ENCODE measurements at regions not wholly inside any gene's neighbourhood (a gene's known extent, or its start where the extent isn't known, plus 50 kb on each side); places are given as distances from the start of the nearest gene placed in this dataset.

DNA sequence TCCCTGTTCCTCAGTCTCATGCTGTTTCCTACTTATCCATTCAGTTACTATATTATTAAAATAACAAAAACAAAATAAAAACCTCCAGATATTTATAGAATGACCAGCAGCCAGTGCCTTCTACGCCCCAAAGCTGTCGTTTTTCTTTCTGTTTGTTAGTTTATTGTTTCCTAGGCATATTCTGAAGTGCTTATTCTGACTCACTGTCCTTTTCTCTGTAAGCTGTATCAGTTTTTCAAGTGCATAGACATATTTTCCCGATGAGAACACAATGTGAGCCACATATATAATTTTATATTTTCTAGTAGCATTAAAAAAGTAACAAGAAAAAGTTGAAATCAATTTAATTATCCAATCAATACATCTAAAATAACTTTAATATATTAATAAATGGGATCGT lies 2158.6 kb upstream of the TENM3 start:
- no peaks in the 10 kb centered on the region for H3K36me3 Mint-ChIP-seq (ENCODE audit: low read depth)
- no peak overlapping the region for H3K4me3 Mint-ChIP-seq
- no peaks in the 10 kb centered on the region for H3K27me3 Mint-ChIP-seq (ENCODE audit: low read depth)
- no peaks in the 10 kb centered on the region for H3K4me1 Mint-ChIP-seq
- TF ChIP-seq, protein P1, sequence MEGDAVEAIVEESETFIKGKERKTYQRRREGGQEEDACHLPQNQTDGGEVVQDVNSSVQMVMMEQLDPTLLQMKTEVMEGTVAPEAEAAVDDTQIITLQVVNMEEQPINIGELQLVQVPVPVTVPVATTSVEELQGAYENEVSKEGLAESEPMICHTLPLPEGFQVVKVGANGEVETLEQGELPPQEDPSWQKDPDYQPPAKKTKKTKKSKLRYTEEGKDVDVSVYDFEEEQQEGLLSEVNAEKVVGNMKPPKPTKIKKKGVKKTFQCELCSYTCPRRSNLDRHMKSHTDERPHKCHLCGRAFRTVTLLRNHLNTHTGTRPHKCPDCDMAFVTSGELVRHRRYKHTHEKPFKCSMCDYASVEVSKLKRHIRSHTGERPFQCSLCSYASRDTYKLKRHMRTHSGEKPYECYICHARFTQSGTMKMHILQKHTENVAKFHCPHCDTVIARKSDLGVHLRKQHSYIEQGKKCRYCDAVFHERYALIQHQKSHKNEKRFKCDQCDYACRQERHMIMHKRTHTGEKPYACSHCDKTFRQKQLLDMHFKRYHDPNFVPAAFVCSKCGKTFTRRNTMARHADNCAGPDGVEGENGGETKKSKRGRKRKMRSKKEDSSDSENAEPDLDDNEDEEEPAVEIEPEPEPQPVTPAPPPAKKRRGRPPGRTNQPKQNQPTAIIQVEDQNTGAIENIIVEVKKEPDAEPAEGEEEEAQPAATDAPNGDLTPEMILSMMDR (IDR thresholded peaks at IDR 0.05; ENCODE audit: unreplicated experiment in 3 of 3) = no peak
- peak overlapping the region in 1 of 3 experiments; percentile 19 for H3K27ac Mint-ChIP-seq
- H3K9me3 Mint-ChIP-seq = no peaks in the 10 kb centered on the region

DNA sequence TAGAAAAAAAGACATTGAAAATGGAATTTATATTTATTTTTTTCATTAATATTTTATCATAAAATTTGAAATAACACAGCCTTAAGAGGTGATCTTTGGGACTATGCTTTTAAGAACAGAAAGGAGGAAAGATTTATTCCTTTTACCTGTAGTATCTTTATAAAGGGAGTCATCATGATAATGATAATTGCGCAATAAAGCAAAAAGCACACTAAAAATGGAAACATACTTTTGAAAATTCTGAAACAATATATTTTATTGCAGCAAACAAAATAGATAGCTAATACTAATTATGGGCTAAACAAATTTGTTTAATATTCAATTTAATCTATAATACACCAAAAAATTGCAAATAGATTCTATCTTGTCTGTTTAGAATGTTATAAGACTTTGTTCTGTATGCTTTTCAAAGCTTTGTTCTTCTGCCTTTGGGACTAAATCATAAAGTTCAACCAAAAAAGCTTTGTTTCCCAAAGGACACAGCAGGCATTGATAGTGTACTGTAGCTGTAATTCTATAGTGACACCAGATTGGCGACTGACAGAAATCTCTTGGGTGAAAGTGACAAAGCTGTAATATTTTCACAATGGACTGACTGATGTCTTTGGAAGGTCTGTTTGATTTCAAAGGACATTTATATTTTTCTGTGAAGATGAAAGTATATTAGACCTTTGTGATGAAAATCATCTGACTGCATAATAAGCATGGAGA lies 2156.6 kb upstream of the TENM3 start:
- Mint-ChIP-seq H3K4me3 (no peak overlapping the region), H3K27me3 (ENCODE audit: low read depth) (no peaks in the 10 kb centered on the region), H3K9me3 (no peaks in the 10 kb centered on the region), H3K4me1 (no peaks in the 10 kb centered on the region), H3K27ac (no peak overlapping the region), H3K36me3 (ENCODE audit: low read depth) (no peaks in the 10 kb centered on the region)
- TF ChIP-seq, protein P1 (IDR thresholded peaks at IDR 0.05; ENCODE audit: unreplicated experiment in 3 of 3) = no peak

DNA sequence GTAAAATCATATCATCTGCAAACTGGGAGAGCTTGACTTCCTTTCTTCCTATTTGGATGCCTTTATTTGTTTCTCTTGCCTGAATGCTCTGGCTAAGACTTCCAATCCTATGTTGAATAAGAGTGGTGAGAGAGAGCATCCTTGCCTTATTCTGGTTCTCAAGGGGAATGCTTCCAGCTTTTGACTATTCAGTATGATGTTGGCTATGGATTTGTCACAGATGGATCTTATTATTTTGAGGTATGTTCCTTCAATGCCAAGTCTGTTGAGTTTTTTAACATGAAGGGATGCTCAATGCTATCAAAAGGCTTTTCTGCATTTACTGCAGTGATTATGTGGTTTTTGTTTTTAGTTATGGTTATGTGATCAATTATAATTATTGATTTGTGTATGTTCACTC lies 2144.6 kb upstream of the TENM3 start:
- peaks cover 5% of the 10 kb centered on the region for H3K27me3 Mint-ChIP-seq (ENCODE audit: low read depth)
- H3K4me1 Mint-ChIP-seq = peaks cover 10% of the 10 kb centered on the region
- H3K4me3 Mint-ChIP-seq = no peak overlapping the region
- no peaks in the 10 kb centered on the region for H3K36me3 Mint-ChIP-seq (ENCODE audit: low read depth)
- no peaks in the 10 kb centered on the region for H3K9me3 Mint-ChIP-seq
- TF ChIP-seq, protein P1 (IDR thresholded peaks at IDR 0.05; ENCODE audit: unreplicated experiment in 3 of 3) = no peak
- no peak overlapping the region for H3K27ac Mint-ChIP-seq

DNA sequence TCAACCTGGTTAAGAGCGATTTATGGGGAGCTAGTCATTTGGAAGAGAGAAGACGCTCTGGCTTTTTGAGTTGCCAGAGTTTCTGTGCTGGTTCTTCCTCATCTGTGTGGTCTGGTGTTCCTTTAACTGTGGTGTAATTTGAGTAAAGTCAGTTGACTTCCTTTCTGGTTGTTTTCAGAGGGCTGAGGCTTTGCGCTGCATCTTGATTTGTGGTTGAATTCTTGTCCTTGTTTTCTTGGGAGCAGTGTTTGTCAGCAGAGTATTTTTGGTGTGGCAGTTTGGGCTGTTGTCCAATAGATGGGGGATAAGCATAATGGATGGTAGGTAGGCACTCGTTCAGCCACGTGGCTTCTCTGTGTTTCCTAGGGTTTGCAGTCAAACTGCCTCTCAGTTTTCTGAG lies 2143.2 kb upstream of the TENM3 start:
- Mint-ChIP-seq H3K9me3 (no peaks in the 10 kb centered on the region), H3K4me3 (no peak overlapping the region), H3K27ac (no peak overlapping the region), H3K27me3 (ENCODE audit: low read depth) (peaks cover 5% of the 10 kb centered on the region), H3K36me3 (ENCODE audit: low read depth) (no peaks in the 10 kb centered on the region), H3K4me1 (peaks cover 10% of the 10 kb centered on the region)
- TF ChIP-seq, protein P1 (IDR thresholded peaks at IDR 0.05; ENCODE audit: unreplicated experiment in 3 of 3) = no peak

DNA sequence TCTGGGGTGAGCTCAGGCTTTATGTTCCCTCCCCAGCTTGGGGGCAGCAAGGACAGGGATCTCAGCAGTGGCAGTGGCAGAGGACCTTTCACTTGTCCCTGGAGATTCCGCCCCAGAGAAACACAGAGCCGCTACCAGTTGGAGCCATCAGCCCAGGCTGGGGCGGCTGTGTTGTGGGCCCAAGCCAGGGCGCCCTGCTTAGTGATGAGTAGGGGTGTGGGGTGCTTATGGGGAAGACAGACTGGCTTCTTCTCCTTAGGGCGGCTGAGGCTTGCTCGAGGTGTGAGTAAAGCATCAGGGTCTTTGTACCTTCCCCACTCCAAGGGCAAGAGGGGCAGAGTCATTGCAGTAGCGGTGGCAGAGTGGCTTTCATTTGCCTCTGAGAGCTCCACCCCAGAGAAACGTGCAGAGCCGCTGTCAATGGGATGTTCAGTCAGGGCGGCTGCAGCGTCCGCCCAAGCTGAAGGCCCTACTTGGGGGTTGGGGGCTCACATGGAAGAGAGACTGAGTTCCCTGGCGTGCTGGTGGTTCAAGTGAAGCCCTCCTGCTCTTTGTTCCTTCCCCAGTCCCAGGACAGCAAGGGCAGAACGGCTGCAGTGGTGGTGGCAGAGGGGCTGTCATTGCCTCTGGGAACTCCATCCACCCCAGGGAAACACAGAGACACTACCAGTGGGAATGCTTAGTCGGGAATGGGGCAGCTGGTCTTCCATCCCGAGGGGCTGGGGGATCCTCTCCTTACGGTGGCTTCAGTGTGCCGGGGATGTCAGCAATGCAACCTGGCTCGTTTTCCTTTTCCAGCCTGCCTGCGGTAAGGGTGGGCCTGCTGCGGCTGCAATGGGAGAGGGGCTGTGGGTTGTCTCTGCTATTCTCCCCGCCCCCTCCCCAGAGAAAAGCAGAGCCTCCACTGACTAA lies 2142.5 kb upstream of the TENM3 start:
- Mint-ChIP-seq H3K4me3 (no peak overlapping the region), H3K27ac (no peak overlapping the region)
- TF ChIP-seq, protein P1 (IDR thresholded peaks at IDR 0.05; ENCODE audit: unreplicated experiment in 3 of 3) = no peak

More for the DNA sequence above, 2142.5 kb upstream of the TENM3 start:
- H3K4me1 Mint-ChIP-seq = peaks cover 6% of the 10 kb centered on the region
- no peaks in the 10 kb centered on the region for H3K36me3 Mint-ChIP-seq (ENCODE audit: low read depth)
- no peaks in the 10 kb centered on the region for H3K9me3 Mint-ChIP-seq
- H3K27me3 Mint-ChIP-seq (ENCODE audit: low read depth) = peaks cover 5% of the 10 kb centered on the region
